A673 (cell line): ENCODE measurements at regions not wholly inside any gene's neighbourhood (a gene's known extent, or its start where the extent isn't known, plus 50 kb on each side); places are given as distances from the start of the nearest gene placed in this dataset.

Source experiments
- BruUV-seq: library from RNA; stranded (reverse); fragments of 400-500 nt; replicated peaks from 2 replicates; lab custom pipeline; 2021; lab: Mats Ljungman, UMichigan
- CTCF ChIA-PET: fragments of 300-600 bp; sonication (Branson Sonifier 250); formaldehyde crosslinking; loops from one replicate; lab custom pipeline; 2022; ENCODE audit warnings: antibody characterized with exemption; lab: Charles Lee
- POLR2A ChIA-PET: fragments of 300-600 bp; sonication (Branson Sonifier 250); formaldehyde crosslinking; loops from one replicate; lab custom pipeline; 2022; ENCODE audit warnings: antibody characterized with exemption; ENCODE audit not compliant: low non-redundant PET; lab: Charles Lee
- DNase-seq: peaks from one replicate; pipeline ENCODE4 v3.0.0-alpha.2; 2015; ENCODE audit warnings: low spot score
- H3K27ac ChIP-seq: fragments of 200-600 bp; sonication (generic); 2 replicates; pipeline ENCODE4 v1.5.1; 2016; ENCODE audit warnings: mixed run types, low read depth, mild to moderate bottlenecking, mixed read lengths, antibody characterized with exemption, low read length; ENCODE audit not compliant: poor library complexity, severe bottlenecking
- H3K27me3 ChIP-seq: fragments of 200-600 bp; sonication (generic); replicated peaks from 2 replicates; pipeline ENCODE4 v1.6.1; 2017; ENCODE audit warnings: mixed run types, low read depth, mild to moderate bottlenecking, mixed read lengths, antibody characterized with exemption, low read length; ENCODE audit not compliant: insufficient read depth, poor library complexity
- H3K36me3 ChIP-seq: fragments of 200-600 bp; sonication (generic); 2 replicates; pipeline ENCODE4 v1.6.1; 2016; ENCODE audit warnings: mixed run types, mild to moderate bottlenecking, mixed read lengths, antibody characterized with exemption, low read length; ENCODE audit not compliant: insufficient read depth, poor library complexity, severe bottlenecking
- H3K4me1 ChIP-seq: fragments of 200-600 bp; sonication (generic); 2 replicates; pipeline ENCODE4 v1.6.1; 2017; ENCODE audit warnings: mixed run types, mild to moderate bottlenecking, mixed read lengths, antibody characterized with exemption, low read length; ENCODE audit not compliant: insufficient read depth, poor library complexity, severe bottlenecking
- H3K4me3 ChIP-seq: fragments of 200-600 bp; sonication (generic); 2 replicates; pipeline ENCODE4 v1.5.1; 2016; ENCODE audit warnings: low read depth, mixed run types, mild to moderate bottlenecking, mixed read lengths, low read length; ENCODE audit not compliant: poor library complexity, severe bottlenecking
- H3K9me3 ChIP-seq: fragments of 200-600 bp; sonication (generic); 2 replicates; pipeline ENCODE4 v1.6.1; 2016; ENCODE audit warnings: mixed run types, low read depth, mild to moderate bottlenecking, mixed read lengths, antibody characterized with exemption, low read length; ENCODE audit not compliant: poor library complexity, severe bottlenecking
- EZH2 ChIP-seq: fragments of 200-600 bp; sonication (generic); IDR thresholded peaks from 2 replicates; pipeline ENCODE4 v1.6.1; 2017; ENCODE audit warnings: borderline replicate concordance, low read depth, mild to moderate bottlenecking, mixed read lengths, antibody characterized with exemption, low read length; ENCODE audit not compliant: poor library complexity, severe bottlenecking
- intact Hi-C: fragments of 100-400 bp; cut with micrococcal nuclease; formaldehyde crosslinking; loops from one replicate; pipeline ENCODE4 v1.10.0; 2022; ENCODE audit not compliant: unreplicated experiment
- TF ChIP-seq, protein P1 (sequence below): fragments of 300-800, 200-600 bp; sonication (generic); conservative IDR thresholded peaks from 2 replicates; pipeline ENCODE4 v1.5.1; 2017; ENCODE audit warnings: low read depth, mild to moderate bottlenecking, antibody characterized with exemption, low read length, moderate library complexity, mixed read lengths

DNA sequence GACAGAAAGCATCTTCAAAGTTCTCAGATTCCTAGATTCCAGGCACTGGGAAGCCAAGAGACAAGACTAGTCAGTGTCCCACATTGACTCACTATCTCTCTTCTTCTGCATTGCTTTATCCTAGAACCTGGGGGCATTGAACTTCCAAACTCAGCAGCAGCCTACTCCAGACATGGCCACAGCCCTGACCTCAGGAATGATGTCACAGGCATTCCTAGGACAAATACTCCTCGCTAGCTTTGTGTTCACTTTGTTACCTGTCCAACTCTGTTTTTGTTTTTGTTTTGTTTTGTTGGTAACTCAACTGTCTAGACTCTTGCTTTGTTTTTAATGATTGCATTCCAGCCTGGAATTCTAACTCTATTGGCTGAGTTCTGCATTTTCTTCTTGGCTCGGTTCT, 449.3 kb upstream of the SPHKAP start:
- POLR2A ChIA-PET: no interaction called here
- H3K36me3 ChIP-seq: no peaks in the 10 kb centered on the region
- DNase-seq: no peak
- H3K27me3 ChIP-seq: no peaks in the 10 kb centered on the region
- no peaks in the 10 kb centered on the region for H3K4me1 ChIP-seq
- H3K27ac ChIP-seq: no peak overlapping the region
- no peaks in the 10 kb centered on the region for H3K9me3 ChIP-seq
- intact Hi-C loops: no loop called here
- no TSS peak for BruUV-seq
- CTCF ChIA-PET: no interaction called here
- H3K4me3 ChIP-seq: no peak overlapping the region
- no peak for TF ChIP-seq EZH2
- TF ChIP-seq, protein P1, sequence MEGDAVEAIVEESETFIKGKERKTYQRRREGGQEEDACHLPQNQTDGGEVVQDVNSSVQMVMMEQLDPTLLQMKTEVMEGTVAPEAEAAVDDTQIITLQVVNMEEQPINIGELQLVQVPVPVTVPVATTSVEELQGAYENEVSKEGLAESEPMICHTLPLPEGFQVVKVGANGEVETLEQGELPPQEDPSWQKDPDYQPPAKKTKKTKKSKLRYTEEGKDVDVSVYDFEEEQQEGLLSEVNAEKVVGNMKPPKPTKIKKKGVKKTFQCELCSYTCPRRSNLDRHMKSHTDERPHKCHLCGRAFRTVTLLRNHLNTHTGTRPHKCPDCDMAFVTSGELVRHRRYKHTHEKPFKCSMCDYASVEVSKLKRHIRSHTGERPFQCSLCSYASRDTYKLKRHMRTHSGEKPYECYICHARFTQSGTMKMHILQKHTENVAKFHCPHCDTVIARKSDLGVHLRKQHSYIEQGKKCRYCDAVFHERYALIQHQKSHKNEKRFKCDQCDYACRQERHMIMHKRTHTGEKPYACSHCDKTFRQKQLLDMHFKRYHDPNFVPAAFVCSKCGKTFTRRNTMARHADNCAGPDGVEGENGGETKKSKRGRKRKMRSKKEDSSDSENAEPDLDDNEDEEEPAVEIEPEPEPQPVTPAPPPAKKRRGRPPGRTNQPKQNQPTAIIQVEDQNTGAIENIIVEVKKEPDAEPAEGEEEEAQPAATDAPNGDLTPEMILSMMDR: no peak

DNA sequence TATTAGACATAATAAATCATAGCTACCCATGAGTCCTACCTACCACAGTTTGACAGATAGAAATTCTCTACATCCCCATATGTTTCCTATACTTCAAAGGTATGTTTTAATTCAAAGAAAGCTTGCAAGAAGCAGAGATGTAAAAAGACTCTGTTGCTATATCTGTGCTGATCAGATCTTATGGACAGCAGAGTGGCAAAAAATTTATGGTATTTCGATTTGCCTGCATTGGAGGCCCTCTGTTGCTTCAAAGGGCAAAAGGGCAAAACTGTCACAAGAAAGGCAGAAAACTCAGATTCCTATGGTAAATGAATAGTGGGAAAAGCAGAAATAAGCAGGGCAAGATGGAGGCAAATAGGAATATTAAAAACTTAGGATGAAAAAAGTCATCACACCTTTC, 447.8 kb upstream of the SPHKAP start:
- no peaks in the 10 kb centered on the region for H3K36me3 ChIP-seq

DNA sequence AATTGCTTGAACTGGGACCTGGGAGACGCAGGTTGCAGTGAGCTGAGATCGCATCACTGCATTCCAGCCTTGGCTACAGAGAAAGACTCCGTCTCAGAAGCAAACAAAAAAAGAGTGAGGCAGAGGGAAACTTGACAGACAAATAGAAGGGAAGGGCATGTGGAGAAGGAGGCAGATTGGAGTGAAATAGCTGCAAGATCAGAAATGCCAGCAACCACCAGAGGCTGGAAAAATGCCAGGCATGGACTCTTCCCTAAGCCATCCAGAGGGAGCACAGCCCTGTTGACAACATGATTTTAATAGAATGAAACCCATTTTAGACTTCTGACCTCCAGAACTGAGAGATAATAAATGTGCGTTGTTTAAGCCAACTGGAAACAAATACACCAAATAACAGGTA, 447.2 kb upstream of the SPHKAP start:
- TF ChIP-seq, protein P1: no peak
- no peak for TF ChIP-seq EZH2
- Histone ChIP-seq H3K4me3 (no peak overlapping the region), H3K4me1 (no peaks in the 10 kb centered on the region), H3K27ac (no peak overlapping the region), H3K36me3 (no peaks in the 10 kb centered on the region), H3K27me3 (no peaks in the 10 kb centered on the region), H3K9me3 (no peaks in the 10 kb centered on the region)
- DNase-seq: no peak
- intact Hi-C loops: no loop called here
- no TSS peak for BruUV-seq
- CTCF ChIA-PET: no interaction called here
- POLR2A ChIA-PET: no interaction called here

More for the DNA sequence above, 447.8 kb upstream of the SPHKAP start:
- ChIA-PET CTCF (no interaction called here), POLR2A (no interaction called here)
- DNase-seq: no peak
- BruUV-seq: no TSS peak
- TF ChIP-seq EZH2: no peak
- TF ChIP-seq, protein P1: no peak
- H3K4me1 ChIP-seq: no peaks in the 10 kb centered on the region
- no peak overlapping the region for H3K4me3 ChIP-seq
- no peak overlapping the region for H3K27ac ChIP-seq
- intact Hi-C loops: no loop called here
- no peaks in the 10 kb centered on the region for H3K27me3 ChIP-seq
- H3K9me3 ChIP-seq: no peaks in the 10 kb centered on the region
